ENCODE measurements at regions not wholly inside any gene's neighbourhood (a gene's known extent, or its start where the extent isn't known, plus 50 kb on each side); places are given as distances from the start of the nearest gene placed in this dataset.

DNA sequence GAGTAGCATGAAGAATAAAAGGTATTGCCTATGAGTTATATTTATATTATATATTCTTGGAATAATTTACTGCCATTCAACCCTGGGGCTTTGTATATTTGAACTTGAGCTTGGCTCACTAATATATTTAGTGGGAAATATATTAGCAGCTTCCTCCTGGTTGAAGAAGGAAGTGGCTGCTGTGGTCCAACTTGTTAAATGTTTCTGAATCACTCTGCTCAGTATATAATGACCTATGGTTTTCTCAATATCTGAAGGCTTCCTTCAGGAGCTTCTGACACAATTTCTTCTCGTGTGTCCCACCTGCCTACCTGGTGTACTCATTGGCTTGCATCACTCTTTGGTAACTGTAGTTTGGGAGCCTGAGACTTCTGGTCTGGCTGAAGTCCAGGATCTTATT lies 646.4 kb downstream of the TBC1D4 start:
- no peaks in the 10 kb centered on the region for H3K36me3 ChIP-seq (ENCODE audit: control insufficient read depth, insufficient read depth, low read length)
- no peak overlapping the region for H3K9ac ChIP-seq (ENCODE audit: insufficient read depth in 1 of 2, low read depth in 2 of 2, low read length in 2 of 2)
- H4K20me1 ChIP-seq (replicated peaks; ENCODE audit: control insufficient read depth, insufficient read depth, low read length), result no peaks in the 10 kb centered on the region
- TF ChIP-seq ILK (tag; IDR thresholded peaks at IDR 0.05; ENCODE audit: borderline replicate concordance, low read depth), result no peak
- no peak overlapping the region for H3K4me3 ChIP-seq
- FAIRE-seq (no peak), DNase-seq (ENCODE audit: extremely low read depth in 1 of 4, low spot score in 3 of 4) (no peak), ATAC-seq (no peak)
- intact Hi-C loops (cut with micrococcal nuclease) (no loop called here), in situ Hi-C loops (cut with MboI) (no loop called here)
- H3K27me3 ChIP-seq (ENCODE audit: control insufficient read depth in 2 of 2, insufficient read depth in 2 of 2, low read length in 2 of 2), result no peaks in the 10 kb centered on the region
- no peak overlapping the region for H3K27ac ChIP-seq (ENCODE audit: extremely low read depth, low read depth, low read length)
- no peaks in the 10 kb centered on the region for H3K9me1 ChIP-seq (ENCODE audit: control insufficient read depth, insufficient read depth, low read length)
- H2AFZ ChIP-seq (ENCODE audit: low read depth, low read length), result no peak overlapping the region
- WGBS (ENCODE audit: insufficient coverage, low coverage, missing lambda C conversion rate), result 0% methylated on average over 1 of the region's 1 CpG
- BruUV-seq (replicated peaks), result no TSS peak
- ChIA-PET CTCF (ENCODE audit: low intra/inter-chr PET ratio) (no interaction called here), POLR2A (no interaction called here)
- H3K4me2 ChIP-seq (ENCODE audit: insufficient read depth, low read length), result no peak overlapping the region
- no peaks in the 10 kb centered on the region for H3K4me1 ChIP-seq (replicated peaks in 1 of 2; ENCODE audit: control insufficient read depth in 2 of 2, insufficient read depth in 2 of 2, low read length in 2 of 2)
- H3K79me2 ChIP-seq (ENCODE audit: control insufficient read depth, insufficient read depth, low read length), result no peaks in the 10 kb centered on the region
- no peaks in the 10 kb centered on the region for H3K9me3 ChIP-seq (replicated peaks; ENCODE audit: control insufficient read depth, insufficient read depth, low read depth, low read length)

DNA sequence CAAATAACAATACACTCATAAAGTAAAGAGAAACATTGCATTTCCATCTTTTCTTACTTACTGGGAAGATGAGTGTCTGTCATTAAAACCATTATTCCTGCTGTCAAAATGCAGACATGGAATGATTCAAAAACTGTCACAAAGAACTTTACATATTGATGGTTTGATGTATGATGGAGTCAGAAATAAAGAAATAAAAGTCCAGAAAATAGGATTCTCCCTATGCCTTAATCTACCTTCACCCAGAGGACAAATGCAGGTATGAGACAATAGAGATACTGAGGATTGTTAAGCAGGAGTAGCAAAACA lies 656.1 kb downstream of the TBC1D4 start:
- Histone ChIP-seq H3K27me3 (ENCODE audit: control insufficient read depth in 2 of 2, insufficient read depth in 2 of 2, low read length in 2 of 2) (no peaks in the 10 kb centered on the region), H2AFZ (ENCODE audit: low read depth, low read length) (no peak overlapping the region), H4K20me1 (replicated peaks; ENCODE audit: control insufficient read depth, insufficient read depth, low read length) (no peaks in the 10 kb centered on the region), H3K9ac (ENCODE audit: insufficient read depth in 1 of 2, low read depth in 2 of 2, low read length in 2 of 2) (no peak overlapping the region), H3K4me1 (replicated peaks in 1 of 2; ENCODE audit: control insufficient read depth in 2 of 2, insufficient read depth in 2 of 2, low read length in 2 of 2) (no peaks in the 10 kb centered on the region), H3K9me3 (replicated peaks; ENCODE audit: control insufficient read depth, insufficient read depth, low read depth, low read length) (no peaks in the 10 kb centered on the region), H3K36me3 (ENCODE audit: control insufficient read depth, insufficient read depth, low read length) (no peaks in the 10 kb centered on the region), H3K4me3 (no peak overlapping the region), H3K4me2 (ENCODE audit: insufficient read depth, low read length) (no peak overlapping the region), H3K27ac (ENCODE audit: extremely low read depth, low read depth, low read length) (no peak overlapping the region), H3K9me1 (ENCODE audit: control insufficient read depth, insufficient read depth, low read length) (no peaks in the 10 kb centered on the region), H3K79me2 (ENCODE audit: control insufficient read depth, insufficient read depth, low read length) (no peaks in the 10 kb centered on the region)
- BruUV-seq (replicated peaks), result no TSS peak
- in situ Hi-C loops (cut with MboI) (no loop called here), intact Hi-C loops (cut with micrococcal nuclease) (no loop called here)
- POLR2A ChIA-PET, result no interaction called here
- ATAC-seq, result no peak
- TF ChIP-seq RBM17 (IDR thresholded peaks at IDR 0.05; ENCODE audit: borderline replicate concordance, low read depth, low read length), result no peak
- CTCF ChIA-PET (ENCODE audit: low intra/inter-chr PET ratio), result no interaction called here
- no peak for FAIRE-seq
- DNase-seq (ENCODE audit: extremely low read depth in 1 of 4, low spot score in 3 of 4), result no peak

Data from K562 (cell line).